MM.1S (cell line): ENCODE measurements at regions not wholly inside any gene's neighbourhood (a gene's known extent, or its start where the extent isn't known, plus 50 kb on each side); places are given as distances from the start of the nearest gene placed in this dataset.

ENCODE experiments used
- EZH2 ChIP-seq: fragments of 300-600 bp; sonication (generic); optimal IDR thresholded peaks from 2 replicates; pipeline ENCODE3; 2017; ENCODE audit warnings: low read depth, mild to moderate bottlenecking, antibody characterized with exemption, low read length, mixed read lengths
- EZH2phosphoT487 ChIP-seq: fragments of 300-600 bp; sonication (generic); IDR thresholded peaks from 2 replicates; pipeline ENCODE4 v1.6.1; 2018; ENCODE audit warnings: antibody characterized with exemption, low read length
- TF ChIP-seq, protein P1 (sequence below): fragments of 300-600 bp; sonication (generic); IDR thresholded peaks from 2 replicates; pipeline ENCODE4 v1.5.1; 2016; ENCODE audit warnings: antibody characterized with exemption, low read length, mixed read lengths

DNA sequence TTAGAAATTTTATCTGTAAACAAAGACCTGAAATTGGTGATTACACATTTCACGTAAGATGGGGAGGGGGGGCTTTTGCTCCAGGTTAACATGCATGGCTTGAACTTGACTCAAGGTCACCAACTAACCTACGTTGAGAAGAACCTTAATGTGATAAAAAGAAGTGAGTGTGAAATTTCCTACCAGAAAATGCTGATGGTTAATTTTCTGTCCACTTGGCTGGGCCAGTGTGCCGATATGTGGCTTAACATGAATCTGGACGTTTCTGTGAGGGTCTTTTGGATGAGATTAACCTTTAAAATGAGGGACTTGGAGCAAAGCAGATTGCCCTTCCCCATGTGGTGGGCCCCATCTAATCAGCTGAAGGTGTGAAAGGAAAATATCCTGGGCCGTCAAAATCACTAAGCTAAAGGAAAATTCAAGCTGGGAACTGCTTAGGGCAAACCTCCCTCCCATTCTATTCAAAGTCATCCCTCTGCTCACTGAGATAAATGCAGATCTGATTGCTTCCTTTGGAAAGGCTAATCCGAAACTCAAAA is 107.3 kb upstream of the ENPP6 start:
- TF ChIP-seq, protein P1, sequence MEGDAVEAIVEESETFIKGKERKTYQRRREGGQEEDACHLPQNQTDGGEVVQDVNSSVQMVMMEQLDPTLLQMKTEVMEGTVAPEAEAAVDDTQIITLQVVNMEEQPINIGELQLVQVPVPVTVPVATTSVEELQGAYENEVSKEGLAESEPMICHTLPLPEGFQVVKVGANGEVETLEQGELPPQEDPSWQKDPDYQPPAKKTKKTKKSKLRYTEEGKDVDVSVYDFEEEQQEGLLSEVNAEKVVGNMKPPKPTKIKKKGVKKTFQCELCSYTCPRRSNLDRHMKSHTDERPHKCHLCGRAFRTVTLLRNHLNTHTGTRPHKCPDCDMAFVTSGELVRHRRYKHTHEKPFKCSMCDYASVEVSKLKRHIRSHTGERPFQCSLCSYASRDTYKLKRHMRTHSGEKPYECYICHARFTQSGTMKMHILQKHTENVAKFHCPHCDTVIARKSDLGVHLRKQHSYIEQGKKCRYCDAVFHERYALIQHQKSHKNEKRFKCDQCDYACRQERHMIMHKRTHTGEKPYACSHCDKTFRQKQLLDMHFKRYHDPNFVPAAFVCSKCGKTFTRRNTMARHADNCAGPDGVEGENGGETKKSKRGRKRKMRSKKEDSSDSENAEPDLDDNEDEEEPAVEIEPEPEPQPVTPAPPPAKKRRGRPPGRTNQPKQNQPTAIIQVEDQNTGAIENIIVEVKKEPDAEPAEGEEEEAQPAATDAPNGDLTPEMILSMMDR: no peak
- TF ChIP-seq EZH2 (no peak), EZH2phosphoT487 (no peak)
